GM06990 (cell line): ENCODE measurements at regions not wholly inside any gene's neighbourhood (a gene's known extent, or its start where the extent isn't known, plus 50 kb on each side); places are given as distances from the start of the nearest gene placed in this dataset.
A peak's percentile ranks its signal among the peaks of the same experiment; 100 is the strongest.

ENCODE experiments used
- DNase-seq: peaks from one replicate; pipeline ENCODE4 v3.0.0-alpha.2; 2011; ENCODE audit not compliant: insufficient read length; ENCODE audit errors: extremely low read depth
- H3K27me3 ChIP-seq: replicated peaks from 2 replicates; pipeline ENCODE4 v1.6.0; 2011; ENCODE audit warnings: low read length; ENCODE audit not compliant: control insufficient read depth, insufficient read depth
- H3K36me3 ChIP-seq: 2 replicates; pipeline ENCODE4 v1.5.1; 2011; ENCODE audit warnings: low read length; ENCODE audit not compliant: control insufficient read depth, insufficient read depth
- H3K4me3 ChIP-seq: replicated peaks from 2 replicates; pipeline ENCODE4 v1.5.1; 2011; ENCODE audit warnings: low read depth, mild to moderate bottlenecking, control low read depth, low read length
- CTCF ChIP-seq: IDR thresholded peaks from 2 replicates; pipeline ENCODE4 v1.5.1; 2011; ENCODE audit warnings: low read length, control low read depth, mild to moderate bottlenecking, inconsistent platforms; ENCODE audit not compliant: insufficient read depth, poor library complexity, severe bottlenecking

GRCh38 chr5:68424799-68425537 lies 209.4 kb downstream of the PIK3R1 start:
- TF ChIP-seq CTCF = no peak
- Histone ChIP-seq H3K36me3 (no peaks in the 10 kb centered on the region), H3K4me3 (no peak overlapping the region), H3K27me3 (no peaks in the 10 kb centered on the region)
- peak; percentile 42 for DNase-seq

GRCh38 chr5:68426586-68426985 lies 211.0 kb downstream of the PIK3R1 start:
- Histone ChIP-seq H3K36me3 (no peaks in the 10 kb centered on the region), H3K27me3 (no peaks in the 10 kb centered on the region), H3K4me3 (no peak overlapping the region)
- no peak for TF ChIP-seq CTCF
- DNase-seq = no peak

GRCh38 chr5:68428231-68428811 lies 212.8 kb downstream of the PIK3R1 start:
- no peak for TF ChIP-seq CTCF
- Histone ChIP-seq H3K36me3 (no peaks in the 10 kb centered on the region), H3K27me3 (no peaks in the 10 kb centered on the region), H3K4me3 (no peak overlapping the region)
- DNase-seq = no peak

GRCh38 chr5:68429510-68429909 lies 214.0 kb downstream of the PIK3R1 start:
- no peak for DNase-seq
- no peak for TF ChIP-seq CTCF
- Histone ChIP-seq H3K27me3 (no peaks in the 10 kb centered on the region), H3K36me3 (no peaks in the 10 kb centered on the region), H3K4me3 (no peak overlapping the region)

- Histone ChIP-seq H3K4me3 (no peak overlapping the region), H3K27me3 (no peaks in the 10 kb centered on the region), H3K36me3 (no peaks in the 10 kb centered on the region)
- DNase-seq = no peak
- no peak for TF ChIP-seq CTCF
Measured at GRCh38 chr5:68430279-68430678, 214.7 kb downstream of the PIK3R1 start.
